Activated CD8-positive, alpha-beta memory T cell treated with anti-CD3 and anti-CD28 coated beads, Interleukin-2, amount 50 U/mL, for 24 hours (primary cell): ENCODE measurements at regions not wholly inside any gene's neighbourhood (a gene's known extent, or its start where the extent isn't known, plus 50 kb on each side); places are given as distances from the start of the nearest gene placed in this dataset.

Experiments
- DNase-seq: peaks from one replicate; pipeline ENCODE4 v3.0.0-alpha.2; 2020; ENCODE audit errors: extremely low read depth

- DNase-seq, result no peak
Measured at GRCh38 chr6:4295783-4296155, 160.4 kb upstream of the ECI2 start.

DNA sequence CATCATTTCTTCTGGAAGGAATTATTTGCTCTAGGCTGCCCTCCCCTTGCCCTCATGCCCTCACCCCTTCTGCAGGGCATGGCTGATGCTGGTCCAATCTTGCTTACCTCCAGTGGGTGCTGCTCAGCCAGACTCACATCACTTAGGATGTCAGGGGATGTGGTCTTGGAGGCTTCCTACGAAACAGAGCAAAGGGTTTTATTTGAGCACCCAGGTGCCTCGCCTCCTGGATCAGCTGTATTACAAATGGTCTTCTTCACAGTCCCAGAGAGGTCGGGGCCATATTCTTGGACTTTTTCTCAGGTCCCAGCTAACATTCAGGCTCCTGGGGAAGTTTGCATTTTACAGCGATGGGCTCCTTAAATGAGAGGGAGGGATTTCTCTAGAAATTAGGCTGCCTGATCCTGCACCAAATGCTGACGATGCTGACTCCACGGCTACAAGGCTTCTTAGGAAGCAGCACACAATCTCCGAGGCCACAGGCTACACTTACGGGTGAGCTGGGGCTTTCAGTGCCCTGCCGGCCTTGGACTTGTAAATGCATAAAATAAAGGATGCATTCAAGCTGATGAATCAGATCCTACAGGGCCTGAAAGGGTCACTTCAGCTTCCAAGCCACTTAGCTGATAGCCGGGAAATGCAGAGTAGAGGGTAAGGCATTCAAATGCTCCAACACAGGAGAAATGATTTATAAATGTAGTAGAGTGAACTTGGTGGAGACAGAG, 159.8 kb upstream of the ECI2 start:
- DNase-seq, result no peak

DNA sequence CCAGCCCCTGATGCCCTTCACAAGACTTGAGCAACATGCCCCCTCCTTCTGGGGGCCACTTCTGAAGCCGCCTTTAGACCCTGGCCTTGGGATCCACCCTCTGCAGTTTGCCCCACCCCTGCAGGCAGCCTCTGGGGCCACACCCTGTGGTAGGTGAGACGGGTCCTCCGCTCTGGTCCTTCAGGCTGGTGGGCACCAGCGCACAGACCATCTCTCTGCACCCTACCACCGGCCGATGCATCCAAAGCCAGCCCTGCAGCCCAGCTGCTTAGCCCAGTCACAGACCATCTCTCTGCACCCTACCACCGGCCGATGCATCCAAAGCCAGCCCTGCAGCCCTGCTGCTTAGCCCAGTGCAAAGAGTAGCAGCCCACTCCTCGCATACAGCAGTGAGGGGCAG, 159.3 kb upstream of the ECI2 start:
- no peak for DNase-seq

DNA sequence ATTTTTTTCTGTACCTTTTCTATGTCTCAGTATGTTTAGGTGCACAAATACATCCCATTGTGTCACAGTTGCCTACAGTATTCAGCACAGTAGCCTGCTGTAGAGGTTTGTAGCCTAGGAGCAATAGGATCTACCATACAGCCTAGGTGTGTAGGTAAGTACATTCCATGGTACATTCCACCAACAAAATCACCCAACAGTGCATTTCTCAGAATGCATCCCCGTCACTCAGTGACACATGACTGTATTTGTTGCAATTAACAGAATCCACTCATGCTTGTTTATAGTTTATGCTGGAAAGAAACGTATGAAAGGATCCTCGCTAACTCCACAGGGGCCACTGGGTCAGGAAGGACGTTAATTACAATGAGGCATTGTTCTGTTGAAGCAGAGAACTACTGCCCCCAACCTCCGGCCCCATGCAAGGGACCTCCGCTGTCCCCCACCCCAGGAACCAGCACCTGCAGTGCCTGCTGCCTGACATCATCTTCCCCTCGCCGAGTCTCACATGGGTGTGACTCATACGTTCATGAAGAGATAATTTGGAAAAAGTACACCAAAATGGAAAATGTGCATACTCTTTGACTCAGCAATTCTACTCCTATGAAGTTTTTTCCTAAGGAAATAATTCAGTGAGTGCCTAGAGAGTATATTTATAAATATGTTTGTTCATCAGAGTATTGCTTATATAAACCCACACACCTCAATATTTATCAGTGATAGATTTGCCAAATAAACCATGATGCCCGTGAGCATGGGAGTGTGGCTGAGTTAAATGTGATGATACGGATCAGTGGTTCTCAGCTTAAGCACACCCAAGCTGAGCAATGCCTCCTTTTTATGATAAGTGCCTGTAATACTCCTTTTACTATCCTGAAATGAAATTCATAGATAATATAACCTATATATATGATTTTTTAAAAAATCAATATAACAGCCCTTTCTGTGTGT, 156.4 kb upstream of the ECI2 start:
- no peak for DNase-seq

DNA sequence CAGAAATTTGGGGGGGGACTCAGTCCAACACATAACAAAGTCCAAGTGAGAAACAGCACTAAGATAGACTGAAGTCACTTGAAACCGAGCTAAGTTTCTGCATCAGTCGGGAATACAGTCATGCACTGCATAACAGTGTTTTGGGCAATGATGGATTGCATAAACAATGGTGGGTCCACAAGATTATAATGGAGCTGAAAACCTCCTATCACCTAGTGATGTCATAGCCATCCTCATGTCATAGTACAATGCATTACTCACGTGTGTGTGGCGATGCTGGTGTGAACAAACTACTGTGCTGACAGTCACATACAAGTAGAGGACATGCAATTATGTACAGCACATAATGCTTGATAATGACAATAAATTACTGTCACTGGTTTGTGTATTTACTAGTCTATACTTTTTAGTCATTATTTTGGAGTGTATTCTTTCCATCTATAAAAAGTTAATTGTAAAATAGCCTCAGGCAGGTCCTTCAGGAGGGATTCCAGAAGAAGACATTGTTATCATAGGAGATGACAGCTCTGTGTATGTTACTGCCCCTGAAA, 154.5 kb upstream of the ECI2 start:
- no peak for DNase-seq

DNA sequence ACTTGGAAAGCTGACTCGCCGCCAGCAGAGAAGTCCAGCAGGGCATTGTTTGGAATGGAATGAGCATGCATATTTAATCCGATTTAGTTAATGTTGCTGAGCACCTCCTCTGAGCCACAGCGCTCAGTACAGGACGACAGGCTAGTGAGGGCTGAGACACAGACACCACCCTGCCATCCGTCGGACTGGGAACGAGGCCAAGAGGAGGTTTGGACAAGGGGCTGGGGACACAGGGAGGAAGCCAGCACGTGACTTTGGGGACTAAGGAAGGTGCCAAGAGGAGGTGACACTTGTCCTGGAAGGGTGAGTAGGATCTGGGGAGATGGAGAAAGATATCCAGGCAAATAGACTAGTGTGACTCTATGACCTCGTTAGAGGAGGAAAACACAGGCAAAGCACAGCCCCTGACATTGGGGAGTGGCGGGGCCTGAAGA, 152.5 kb upstream of the ECI2 start:
- DNase-seq, result no peak

DNA sequence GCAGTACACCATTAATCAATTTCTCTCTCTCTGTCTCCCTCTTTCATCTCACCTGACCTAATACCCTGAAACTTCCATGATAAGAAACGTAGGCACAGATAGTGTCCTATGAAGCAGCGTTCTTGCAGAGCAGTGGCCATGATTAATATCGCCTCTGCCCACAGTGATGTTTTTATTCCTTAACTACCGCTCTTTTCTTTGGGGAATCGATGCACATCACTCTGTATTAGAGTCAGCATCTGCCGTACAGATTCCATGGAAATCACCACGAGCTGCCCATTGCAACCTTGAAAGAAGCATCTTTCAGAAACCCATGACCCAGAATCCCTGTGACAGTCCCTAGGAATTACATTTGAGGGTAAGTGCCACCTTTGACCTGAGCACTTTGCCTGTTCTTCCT, 152.0 kb upstream of the ECI2 start:
- DNase-seq, result no peak

- no peak for DNase-seq
Measured at GRCh38 chr6:4282926-4283325, 147.6 kb upstream of the ECI2 start.

DNA sequence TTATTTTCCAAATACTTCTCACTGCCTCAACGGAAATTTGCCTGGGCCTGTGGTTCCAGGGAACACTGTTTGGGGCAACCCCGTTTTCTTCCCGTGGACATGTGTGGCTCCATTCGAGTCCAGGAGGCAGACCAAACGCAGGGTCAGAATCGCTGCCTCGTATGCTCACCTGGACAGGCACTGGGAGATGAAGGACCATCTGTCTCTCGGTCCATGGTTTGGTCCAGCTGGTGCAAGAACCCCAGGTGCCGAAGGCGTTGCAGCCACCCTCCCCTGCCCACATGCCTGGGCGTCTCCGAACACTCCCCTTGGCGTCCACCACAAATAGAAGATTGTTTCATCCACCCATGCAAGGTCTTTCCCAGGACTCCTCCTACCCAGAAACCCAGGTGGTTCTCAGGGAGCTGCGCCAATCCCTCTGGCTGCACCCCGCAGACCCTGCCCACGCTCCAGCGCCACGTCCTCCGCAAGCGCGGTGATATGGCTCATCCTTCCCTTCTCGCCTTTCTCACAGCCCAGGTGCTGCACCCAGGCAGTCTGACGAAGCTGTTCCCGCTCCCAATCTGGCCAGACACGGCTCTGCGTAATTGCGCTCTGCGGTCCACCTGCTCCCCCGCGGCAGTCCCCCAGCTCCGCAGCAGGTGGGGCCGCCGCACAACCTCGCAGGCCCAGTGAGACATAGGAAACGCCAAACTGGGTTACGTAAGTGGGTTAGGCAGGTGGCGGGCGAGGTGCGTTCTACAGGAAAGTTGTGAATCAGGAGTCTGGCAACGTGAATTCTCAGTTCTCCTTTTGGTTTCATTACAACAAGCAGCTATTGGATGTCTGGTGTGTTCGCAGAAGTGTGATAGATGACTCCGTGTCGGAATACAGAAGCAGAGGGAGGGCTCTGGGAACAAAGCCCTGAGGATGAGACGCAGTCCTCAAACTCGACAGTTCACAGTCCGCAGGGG, 146.2 kb upstream of the ECI2 start:
- DNase-seq, result peak; percentile 5

DNA sequence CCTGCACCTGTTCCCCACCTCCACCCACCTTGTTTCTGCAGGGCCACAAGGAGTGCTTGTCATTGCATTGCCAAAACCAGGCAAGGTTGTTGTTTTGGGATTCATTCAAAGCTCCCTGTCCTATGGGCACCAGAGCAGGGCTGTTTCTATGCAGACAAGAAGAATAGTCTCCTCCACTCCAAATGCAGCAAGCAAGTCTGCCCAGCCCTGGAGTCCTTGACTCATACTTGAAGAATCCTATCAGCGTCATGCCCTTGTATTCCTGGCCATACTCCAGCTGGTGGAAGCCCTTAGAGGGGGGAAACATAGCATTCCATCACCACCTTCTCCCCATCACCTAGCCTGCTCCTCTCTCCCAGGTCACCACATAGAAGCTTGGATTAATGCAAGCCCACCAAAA, 145.3 kb upstream of the ECI2 start:
- DNase-seq, result no peak

DNA sequence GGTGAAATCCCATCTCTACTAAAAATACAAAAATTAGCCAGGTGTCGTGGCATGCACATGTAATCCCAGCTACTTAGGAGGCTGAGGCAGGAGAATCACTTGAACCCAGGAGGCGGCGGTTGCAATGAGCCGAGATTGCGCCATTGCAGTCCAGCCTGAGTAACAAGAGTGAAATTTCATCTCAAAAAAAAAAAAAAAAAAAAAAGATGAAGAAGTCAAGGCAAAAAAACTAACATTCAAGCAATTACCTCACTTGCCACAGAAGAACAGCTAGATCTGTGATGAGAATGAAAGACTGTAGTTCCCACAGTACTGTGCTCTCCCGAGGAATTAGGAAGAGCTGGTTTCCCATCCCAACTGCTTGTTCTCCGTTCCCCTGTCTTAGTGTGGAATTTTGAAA, 144.7 kb upstream of the ECI2 start:
- DNase-seq, result no peak

DNA sequence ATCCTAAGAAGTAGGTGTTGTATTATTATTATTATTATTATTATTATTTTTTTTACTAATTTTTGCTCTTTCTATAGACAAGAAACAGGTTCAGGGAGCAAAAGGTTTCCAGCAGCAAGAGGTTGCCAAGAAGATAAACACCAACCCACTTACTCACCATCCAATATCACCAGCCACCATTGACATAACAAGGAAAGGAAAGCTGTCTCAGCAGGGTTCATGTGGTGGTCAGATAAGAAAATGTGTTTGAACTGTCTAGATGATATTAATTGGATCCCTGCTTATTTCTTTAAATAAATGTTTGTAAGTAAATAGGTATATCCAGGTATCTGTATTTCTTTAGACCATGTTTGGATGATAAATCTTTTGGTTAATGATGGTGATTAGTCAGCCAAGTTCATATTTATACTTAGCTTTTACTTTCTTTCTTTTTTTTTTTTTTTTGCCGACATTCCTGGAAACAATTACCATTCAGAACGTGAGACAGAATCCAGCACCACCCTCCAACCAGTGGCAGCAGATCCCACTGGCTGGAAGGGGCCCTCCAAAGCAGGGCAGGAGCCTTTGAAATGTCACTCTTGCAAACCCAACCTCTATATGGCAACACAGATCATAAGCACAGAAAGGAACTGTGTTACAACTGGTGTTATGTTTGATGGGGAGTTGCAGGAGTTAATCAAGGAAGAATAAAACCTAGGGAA, 139.2 kb upstream of the ECI2 start:
- no peak for DNase-seq

DNA sequence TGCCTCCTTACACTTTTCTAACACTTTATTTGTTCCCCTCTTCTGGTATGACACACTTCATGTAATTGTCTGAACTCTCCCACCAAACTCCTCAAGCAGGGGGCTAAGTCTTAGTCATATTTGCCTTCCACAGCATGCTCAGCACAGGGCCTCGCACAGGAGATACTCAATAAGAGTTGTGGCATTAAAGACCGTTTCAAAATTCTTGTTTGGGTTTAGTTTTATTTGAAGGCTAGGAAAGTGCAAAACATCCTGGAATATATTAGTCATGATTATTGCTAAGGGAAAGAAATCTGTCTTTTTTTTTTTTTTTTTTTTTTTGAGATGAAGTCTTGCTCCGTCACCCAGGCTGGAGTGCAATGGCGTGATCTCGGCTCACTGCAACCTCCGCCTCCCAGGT, 137.6 kb upstream of the ECI2 start:
- DNase-seq, result no peak

DNA sequence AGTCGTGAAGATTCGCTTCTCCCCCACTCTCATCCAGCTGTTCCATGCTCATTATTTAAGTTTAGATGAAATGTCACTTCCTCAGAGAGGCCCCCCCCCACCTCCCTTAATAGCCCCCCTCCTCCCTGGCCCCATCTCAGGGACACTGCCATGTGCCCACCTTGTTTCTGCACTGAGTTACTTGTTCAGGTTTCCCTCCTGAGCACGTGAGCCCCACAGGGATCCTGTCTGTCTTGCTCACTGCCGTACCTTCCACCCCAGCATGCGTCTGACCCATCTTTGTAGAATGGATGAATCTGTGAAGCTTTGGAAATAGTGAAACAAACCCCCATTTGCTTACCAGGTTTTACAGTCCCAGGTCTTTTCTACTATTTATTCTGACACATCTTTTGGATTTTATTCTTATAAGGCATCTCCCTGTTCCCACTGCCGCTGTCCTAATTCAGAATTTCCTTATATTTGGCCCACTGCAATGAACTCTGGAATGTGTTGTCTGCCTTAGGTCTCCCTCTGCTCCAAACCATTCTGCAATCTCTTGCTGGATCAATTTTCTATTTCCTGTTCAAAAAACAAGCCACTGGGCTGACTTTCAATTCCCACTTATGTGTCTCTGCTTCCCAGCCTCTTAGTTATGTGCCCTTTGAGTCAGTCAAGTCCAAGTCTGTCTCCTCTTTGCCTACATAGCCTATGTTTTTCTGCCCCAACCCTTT, 136.5 kb upstream of the ECI2 start:
- no peak for DNase-seq

DNA sequence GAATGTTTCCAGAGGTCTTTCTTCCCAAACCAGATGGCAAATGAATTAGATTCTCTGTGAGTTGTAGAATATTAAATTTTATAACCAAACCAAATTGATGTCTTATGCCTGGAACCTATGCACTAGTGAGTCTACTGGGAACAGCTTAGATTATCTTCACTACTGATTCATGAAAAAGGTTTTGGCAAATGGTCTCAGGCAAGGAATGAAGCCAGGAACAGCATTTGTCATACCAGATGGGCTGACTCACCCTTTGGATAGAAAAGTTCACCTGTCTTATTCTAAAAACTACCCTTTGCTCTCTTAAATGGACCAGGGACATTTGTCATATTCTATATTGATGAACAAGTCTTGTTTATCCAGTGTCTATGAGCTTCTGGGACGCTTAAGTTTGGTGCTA, 135.4 kb upstream of the ECI2 start:
- no peak for DNase-seq

DNA sequence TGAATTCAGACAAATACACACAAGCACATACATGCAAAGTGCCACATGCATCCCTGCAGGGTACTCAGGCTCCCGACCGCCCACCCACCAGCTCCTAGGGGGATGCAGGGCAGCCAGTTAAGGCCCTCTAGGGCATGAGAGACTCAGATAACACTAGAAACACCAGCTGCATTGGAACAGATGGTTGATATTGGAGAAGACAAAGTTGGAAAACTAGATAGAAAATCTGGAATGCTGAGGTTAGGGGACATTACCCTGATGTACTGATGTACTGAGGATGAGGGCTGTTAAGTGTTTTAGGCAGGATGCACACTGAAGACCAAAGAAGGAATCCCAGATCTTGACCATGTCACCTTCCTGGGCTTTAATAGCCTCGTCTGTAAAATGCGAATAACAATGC, 134.6 kb upstream of the ECI2 start:
- no peak for DNase-seq

- no peak for DNase-seq
Measured at GRCh38 chr6:4268171-4268570, 132.8 kb upstream of the ECI2 start.

- DNase-seq, result no peak
Measured at GRCh38 chr6:4265740-4266139, 130.4 kb upstream of the ECI2 start.

DNA sequence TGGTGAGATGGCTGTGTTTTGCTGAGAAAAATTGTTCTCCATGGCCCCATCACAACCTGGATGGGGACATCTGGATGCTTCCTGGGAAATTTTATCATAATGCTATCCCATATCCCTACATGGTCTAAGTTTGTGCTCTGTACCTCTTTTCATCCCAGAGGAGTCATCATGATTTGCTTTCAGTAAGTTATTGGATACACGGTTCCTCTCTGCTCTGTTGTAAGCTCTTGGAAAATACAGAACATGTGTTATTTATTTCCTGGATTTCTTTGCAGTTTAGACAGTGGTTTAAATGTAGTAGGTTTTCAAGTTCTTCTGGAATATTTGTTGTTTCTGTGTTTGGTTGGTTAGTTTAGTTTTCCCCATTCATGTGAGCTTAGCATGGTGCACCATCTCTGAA, 129.2 kb upstream of the ECI2 start:
- DNase-seq, result no peak

DNA sequence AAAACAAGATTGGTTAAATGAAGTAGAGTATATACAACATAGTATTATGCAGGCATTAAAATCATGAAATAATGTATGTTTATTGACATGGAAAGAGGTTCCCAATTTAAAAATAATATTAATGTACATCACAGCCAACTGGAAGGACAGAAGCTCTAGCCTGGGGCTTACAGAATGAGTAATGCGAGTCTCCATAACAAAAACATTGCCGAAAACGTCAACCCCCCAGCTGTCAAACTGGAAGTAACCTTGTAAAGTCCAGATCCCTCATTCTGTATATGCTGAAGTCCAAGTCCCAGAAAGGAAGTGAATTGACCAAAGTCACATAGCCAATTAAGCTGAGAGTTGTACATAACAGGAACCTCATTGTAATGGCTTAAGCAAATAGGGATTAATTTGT, 128.7 kb upstream of the ECI2 start:
- no peak for DNase-seq

GRCh38 chr6:4262526-4262925, 127.2 kb upstream of the ECI2 start:
- DNase-seq, result no peak
